Muscle of arm (tissue), 1 donor: ENCODE measurements at regions not wholly inside any gene's neighbourhood (a gene's known extent, or its start where the extent isn't known, plus 50 kb on each side); places are given as distances from the start of the nearest gene placed in this dataset.

ENCODE experiments used
- DNase-seq: peaks from one replicate; pipeline ENCODE4 v3.0.0-alpha.2; 2013

DNA sequence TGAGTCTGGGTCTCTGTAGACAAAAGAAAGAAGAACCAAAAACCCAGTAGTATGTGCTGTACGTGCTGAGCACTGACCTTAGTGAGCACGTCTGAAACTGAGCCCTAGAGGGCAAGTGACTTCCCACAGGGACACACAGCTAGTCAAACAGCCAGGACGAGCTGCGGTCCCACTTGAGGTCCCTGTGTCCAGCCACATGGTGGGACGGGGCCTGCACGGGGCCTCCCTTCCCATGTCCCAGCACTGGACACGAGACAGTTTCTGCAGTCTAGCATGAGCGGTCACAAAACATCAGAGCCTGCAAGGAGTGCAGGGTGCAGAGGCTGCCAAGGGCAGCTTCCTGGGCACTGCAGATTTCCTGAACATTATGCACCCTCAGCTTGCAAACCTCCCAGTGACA lies 121.6 kb downstream of the NCOR2 start:
- DNase-seq, result no peak

DNA sequence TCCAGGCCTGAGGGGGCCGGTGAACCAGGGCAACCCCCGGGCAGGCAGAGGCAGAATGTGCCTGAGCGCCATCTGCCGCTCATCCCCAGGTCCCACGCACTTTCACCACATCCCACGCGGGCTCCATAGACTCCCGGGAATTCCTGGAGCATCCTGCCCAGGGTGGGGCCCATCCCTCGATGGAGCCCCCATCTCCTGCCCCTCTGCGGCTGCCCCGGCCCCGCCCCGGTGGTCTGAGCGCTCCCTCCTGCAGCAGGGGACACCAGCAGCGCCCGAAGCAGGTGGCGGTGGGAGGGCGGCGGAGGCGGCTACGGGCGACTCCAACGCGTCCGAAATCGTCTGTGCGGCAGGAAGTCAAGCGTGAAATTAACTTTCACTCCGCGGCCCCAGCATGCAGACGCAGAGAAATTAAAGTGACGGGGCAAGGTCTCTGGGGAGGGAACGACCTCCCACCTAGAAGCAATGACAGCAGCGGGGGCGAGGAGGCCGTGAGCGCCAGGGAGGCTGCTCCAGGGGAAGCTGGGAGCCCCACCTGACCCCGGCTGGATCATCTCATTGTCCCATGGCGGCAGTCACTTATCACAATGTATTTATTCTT lies 122.2 kb downstream of the NCOR2 start:
- no peak for DNase-seq

DNA sequence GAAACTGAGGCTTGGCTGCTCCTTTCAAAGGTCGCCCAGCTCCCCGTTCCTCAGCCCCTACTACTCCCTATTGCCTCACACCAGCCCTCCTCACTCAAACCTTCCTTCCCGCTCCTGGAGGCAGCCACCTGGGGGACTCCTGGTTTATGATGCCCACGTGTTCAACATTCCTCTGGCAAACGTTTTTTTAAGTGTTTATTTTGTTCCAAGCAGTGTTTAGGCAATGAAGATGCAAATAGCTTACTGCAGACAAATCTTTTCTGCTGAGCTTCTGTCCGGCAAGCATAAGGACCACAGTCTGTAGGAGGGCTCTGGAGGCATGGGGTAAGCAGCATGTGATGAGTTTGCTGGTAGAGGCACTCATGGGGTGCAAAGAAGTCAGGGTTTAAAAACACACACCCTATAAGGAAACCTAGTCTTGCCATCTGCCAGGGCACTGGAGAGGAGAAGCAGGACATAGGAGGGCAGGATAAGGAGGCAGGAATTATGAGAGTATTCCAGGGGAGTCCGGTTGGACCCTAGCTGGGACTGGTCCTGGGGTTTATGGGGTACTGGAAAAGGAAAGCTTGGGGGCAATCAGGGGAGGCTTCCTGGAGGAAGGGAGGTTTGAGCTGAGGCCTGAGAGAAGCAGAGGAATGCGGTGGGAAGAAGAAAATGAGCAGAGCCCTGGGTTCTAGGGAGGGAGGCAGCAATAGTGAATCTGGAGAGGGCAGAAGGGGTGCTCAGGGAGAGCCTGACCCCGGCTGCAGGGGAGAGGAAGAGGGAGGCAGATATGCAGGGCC lies 123.3 kb downstream of the NCOR2 start:
- DNase-seq, result no peak

DNA sequence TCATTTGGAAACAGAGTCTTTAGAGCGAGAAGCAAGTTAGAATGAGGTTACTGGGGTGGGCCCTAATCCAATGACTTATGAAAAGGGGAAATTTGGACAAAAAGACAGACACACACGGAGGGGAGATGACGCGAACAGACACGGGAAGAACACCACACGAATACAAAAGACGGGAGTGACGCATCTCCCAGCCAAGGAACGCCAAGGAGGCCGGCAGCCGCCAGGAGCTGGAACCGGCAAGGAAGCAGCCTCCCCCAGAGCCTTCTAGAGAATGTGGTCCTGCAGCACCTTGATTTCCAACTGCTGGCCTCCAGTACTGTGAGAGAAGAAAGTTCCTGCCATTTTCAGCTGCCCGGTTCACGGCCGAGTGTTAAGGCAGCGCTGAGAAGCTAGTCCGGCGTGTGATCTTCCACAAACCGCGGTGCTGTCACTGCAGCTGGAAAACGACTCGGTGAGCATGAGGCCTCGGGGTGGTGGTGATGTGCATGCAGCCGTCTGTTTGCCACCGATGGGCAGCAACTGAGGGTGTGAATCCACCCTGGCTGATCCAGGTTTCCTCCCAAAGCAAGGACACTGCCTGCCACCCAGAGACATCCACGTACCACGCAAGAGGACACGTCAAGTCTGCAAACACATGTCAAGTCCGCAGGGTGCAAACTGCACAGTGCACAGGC lies 124.5 kb downstream of the NCOR2 start:
- no peak for DNase-seq

DNA sequence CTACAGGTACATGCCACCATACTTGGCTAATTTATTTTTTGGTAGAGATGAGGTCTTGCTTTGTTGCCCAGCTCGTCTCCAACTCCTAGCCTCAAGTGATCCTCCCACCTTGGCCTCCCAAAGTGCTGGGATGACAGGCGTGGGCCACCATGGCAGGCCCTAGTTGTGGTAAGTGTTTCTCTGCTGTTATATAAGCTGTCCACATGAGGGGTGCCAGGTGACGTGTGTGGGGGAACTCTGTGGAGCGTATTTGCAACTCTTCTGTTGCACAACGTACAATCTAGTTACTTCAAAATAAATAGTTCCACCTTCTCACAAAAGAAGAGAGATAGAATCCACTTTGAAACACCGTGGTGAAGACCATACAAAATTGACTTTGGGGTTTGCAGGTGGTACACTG lies 125.1 kb downstream of the NCOR2 start:
- no peak for DNase-seq

DNA sequence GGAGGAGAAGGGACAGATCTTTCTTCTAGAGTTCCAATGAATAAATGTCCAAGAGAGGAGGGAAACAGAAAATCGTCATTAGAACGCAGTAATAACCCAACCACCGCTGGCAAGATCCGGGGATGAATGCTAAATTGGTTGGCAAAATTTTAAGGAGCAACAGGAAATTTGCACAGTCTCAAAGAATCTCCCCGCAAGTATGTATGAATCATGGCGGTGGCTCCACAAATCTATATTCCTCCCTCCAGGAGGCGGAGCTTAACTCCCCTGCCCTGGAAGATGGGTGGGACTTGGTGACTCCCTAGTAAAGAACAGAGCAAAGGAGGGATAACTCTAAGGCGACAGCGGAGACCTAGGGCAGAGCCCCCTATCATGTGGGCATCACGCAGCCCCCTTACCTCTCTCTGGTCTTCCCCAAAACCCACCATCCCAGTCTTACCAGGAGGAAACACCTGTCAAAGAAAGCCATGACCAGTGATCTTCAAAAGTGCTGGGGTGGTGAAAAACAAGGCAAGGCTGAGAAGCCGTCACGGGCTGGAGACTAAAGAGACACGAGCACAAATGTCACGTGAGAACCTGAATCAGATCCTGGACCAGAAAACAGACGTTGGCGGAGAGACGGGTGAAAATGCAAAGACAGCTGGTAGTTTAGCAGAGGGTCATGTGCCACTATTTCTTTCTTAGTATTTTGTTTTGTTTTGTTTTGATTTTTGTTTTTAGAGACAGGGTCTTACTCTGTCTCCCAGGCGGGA lies 125.8 kb downstream of the NCOR2 start:
- DNase-seq, result no peak

DNA sequence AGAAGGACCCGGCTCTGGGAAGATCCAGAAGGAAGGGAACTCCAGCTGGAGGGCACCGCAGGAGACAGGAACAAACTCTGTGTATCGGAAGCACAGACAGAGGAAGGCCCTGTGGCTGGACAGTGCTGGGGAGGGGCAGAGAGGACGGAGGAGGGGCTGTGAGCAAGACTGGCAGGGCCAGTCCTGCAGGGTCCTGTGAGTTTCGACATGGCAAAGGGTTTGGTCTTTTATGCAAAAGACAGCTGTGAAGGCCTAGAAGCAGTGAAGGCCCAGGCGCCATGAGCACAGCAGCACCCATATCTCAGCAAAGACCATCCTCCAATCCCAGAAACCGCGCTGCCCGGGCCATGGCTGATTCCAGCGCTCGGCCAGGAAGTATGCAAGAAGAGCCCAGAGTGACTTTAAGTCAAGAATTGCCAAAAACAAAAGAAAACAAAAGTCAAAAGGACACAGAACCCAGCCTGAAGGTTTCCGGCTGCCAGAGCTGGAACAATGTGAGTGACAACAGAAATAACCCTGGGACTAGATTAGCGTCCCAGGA lies 126.5 kb downstream of the NCOR2 start:
- no peak for DNase-seq

DNA sequence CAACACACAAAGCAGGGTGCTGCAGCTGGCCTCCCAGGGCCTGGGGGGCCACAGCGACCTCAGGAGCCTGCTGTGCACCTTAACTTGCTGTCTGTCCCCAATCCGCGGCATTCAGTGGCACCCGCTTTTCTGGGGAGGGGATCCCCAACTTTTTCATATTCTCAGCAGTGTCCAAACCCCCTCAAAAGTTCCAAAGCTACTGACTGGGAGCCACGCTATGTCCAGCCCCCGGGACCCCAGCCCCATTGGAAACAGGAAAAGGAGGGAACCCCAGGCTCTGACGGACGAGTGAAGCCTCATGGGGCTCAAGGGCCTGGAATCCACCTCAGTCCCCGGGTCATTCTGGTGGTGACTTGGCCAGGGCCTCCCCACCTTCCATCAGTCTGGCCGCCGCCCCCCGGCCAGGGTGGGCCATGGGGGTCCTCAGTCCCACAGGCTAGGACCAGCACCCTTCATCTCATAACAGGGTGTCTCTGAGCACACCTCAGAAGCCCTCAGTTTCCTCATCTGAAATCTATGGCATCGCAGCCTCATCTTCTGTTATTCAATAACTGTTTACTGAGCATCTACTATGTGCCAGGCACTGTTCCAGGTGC lies 127.3 kb downstream of the NCOR2 start:
- DNase-seq, result no peak

DNA sequence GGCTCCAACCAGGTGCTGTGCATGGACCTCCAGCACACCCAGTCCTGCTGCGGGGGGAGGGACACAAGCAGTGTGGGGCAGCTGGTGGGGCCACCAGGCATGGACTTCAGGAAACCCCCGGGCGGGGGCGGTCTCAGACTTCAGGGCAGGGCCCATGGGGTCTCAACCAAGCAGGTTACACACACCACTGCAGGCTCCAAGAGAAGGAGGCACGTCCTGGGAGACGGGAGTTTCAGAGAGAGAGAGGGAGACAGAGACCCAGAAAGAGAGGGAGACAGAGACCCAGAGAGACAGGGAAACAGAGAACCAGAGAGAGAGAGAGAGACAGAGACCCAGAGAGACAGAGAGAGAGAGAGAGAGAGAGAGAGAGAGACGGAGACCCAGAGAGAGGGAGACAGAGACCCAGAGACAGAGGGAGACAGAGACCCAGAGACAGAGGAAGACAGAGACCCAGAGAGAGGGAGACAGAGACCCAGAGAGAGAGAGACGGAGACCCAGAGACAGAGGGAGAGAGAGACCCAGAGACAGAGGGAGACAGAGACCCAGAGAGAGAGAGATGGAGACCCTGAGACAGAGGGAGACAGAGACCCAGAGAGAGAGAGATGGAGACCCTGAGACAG lies 128.9 kb downstream of the NCOR2 start:
- no peak for DNase-seq

DNA sequence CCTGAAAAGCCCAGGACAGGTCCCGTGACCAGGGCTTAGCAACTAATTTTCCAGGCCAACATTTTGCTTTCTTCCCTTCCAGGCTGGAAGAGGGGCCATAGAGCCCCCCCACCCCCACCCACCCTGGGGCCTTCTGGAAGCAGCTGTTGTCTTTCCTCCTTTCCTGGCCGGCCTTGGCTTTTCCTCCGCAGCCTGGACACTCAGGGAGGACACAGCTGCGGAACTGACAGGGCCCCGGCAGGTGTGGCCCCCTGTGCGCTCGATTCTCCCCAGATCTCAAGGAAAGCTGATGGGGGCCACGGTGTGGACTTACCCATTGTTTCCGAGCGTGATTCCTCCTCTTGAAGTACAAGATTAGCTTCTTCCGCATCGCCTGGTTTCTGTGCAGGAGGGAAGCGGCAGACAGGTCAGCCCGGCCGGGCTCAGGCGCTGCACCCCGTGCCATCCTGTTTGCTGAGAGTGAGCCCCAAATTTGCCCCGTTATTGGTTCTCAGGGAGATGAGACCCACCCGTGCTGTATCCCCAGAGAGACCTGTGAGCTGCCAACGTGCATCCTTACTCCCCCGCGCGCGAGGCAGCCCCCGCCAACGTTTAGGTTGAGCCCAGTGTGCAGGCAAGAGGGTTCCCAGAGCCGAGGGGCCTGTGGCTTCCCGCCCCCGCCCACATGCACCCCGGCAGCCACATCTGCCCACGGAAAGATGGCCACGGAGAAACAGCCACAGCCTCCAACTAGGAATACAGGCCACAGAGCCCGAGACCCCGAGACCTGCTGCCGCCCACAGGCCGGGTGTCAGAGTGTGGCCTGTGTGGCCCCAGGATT lies 129.6 kb downstream of the NCOR2 start:
- DNase-seq, result peak; percentile 74

DNA sequence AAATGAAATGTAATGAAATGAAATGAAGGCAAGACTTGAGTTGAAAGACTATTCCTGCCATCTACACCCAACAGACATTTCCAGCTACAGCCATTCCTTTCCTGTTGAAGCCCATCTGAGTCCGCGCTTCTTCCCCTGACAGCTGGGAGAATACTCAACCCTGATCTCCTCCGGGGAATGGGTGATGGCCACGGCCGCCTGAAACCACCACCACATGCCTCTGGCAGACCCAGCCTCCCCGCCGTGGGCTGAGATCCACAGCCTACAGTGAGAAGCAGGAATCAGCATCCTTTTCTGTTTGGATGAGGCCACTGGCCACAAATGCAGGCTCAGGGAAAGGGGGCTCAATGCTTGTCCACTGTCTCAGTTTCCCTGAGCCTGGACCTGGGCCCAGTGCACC lies 130.3 kb downstream of the NCOR2 start:
- DNase-seq, result no peak

DNA sequence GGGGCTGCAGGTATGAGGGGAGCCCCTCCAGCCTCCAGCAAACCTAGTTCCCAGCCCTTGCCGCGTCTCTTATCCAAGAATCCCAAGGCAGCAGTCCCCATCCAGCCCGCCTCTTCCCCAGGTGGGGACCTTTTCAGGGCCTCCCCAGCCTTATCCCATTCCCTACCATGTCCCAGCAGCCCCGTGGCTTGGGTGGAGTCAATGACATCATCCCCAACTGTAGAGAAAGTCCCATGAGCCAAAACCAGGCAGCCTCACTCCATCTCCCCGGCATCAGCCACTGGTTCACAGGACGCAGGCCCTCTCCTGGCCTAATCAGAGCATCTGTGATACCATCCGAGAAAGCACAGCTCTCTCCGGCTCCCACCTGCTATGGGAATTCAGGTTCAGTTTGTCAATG lies 131.0 kb downstream of the NCOR2 start:
- no peak for DNase-seq

DNA sequence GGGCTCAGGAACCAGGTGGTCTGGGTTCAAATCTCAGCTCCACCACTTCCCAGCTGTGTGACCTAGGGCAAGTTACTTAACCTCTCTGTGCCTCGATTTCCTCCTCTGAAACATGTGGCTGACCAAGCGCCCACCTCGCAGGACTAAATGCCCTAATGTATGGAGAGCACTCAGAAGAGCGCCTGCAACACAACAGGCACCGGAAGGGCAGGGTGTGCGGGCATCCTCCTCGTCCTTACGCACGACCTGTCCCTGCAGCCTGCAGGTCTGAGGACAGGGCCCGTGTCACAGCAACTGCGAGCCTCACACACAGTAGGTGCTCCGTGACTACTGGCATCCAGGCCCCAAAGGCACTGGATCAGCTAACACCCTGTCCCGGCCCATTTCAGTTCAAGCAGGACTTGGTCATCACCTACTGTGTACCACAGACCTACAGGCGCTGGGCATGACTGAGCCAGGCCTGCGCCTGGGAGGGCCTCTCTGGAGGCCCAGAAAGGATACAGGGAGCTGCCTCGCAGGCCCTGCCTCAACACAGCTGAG lies 131.5 kb downstream of the NCOR2 start:
- DNase-seq, result no peak

DNA sequence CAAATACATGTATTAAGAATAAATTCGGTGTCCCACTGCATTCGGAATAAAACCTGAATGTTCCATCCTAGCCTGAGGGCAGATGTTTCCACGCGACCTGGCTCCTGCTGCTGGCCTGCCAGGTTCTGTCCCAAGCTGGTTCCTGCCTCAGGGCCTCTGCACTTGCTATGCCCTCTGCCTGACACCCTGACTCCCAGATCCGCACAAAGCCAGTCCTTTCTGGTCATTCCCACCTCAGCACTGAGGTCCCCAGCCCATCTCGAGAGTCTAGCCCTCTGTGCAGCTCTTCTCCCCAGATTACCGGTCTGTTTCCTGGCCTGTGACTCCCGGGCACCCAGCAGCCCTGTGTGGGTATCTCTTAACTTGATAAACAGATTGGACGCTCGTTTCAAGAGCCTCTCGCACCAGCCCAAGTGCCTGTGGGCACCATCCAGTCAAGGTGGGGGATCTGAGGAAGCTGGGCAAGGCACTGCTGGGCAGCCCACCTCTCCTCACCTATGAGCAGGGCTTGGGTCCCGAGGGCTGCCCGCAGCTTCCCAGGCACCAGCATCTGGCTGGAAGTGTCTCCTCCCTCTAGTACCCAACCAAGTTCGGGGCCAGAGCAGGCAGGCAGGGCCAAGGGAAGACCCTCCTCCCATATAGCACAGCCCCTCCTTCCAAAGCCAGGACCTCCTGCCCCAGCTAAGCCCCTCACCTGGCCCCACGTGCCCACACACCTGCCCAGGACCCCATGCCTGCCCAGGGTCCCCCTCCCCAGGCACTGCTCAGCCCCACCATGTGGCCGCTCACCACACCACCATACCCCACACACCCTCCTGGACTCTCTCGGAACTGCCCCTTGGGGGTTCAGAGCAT lies 132.2 kb downstream of the NCOR2 start:
- DNase-seq, result no peak

DNA sequence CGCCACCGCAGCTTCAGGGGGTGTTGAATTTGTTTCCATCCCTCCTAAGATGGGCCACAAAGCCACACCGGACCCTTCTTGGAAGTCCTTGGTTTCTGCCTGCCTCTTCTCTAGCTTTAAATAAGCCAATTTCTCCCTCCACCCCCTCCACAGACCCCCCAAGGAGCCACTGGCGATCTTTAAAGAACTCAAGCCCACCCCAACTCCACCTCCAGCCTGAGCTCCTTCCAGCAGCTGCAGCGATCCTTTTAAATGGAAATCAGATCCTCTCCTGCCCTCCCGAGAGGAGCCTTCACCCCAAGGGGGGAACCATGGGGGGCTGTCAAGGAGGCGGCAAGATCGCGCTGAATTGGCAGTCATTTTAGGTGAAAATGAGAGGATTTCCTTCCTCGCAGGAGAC lies 133.1 kb downstream of the NCOR2 start:
- no peak for DNase-seq

DNA sequence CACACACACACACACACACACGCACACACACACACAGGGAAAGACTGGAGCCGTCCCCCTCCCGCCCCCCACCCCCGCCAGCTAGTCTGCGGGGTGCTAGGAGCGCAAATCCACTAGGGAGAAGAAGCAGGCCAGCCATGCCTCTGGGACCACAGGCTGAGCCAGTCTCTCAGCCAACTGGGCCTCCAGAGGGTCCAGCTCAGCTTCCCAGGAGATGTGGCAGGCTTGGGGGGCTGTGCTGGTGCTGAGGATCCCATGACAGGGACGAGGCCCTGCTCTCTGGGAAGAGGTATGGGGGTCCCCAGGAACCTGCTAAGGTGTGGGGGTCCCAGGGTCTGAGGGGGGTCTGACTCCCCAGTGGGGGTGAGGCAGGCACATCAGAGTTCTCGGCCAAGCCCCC lies 133.5 kb downstream of the NCOR2 start:
- no peak for DNase-seq

DNA sequence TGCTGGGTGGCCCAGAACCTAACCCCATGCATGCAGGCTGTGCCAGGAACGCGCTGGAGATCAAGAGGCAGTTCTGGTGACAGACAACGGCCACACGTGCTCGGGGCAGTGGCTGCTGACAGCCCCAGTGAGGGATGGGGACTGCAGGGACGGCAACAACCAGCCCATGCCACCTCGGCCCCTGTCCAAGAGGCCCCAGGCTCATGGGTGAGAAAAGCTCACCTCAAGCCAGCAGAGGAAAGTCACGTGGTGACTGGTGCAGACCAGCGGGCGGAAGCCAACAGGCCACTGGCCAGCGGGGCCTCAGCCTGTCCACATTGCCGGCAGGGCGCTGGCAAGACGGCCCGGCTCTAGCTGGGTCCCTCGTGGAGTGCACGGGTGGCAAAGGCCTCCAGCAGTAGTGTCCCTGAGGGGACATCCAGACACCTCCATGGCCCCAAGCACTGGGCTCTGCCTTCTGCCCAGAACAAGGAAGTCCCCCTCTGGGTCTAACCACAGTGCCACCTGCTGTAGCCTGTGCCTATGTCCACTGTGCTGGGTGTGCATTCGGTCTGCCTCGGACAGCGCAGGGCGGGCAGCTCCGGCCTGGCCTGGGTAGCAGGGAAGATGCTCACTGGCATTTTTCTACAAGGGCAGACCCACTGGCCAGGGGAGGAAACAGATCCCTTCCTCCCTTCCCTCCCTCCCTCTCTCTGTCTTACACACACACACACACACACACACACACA lies 134.1 kb downstream of the NCOR2 start:
- DNase-seq, result no peak

DNA sequence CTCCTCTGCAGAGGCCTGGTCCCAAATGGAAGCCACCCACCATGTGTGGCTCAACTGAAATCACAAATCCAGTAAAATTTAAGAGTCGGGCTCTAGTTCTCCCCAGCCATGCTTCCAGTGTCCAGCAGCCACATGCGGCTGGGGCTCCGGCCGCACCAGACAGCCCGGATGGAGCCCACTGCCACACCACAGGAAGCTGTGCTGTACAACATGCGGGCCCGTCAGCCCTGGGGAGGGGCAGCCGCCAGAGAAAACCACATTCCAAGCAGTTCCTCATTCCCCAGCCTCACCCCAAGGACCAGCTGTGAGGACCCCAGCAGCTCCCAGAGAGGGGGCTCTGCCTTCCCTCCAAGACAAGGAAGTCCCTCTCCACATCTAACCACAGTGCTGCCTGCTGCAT lies 135.0 kb downstream of the NCOR2 start:
- DNase-seq, result no peak

DNA sequence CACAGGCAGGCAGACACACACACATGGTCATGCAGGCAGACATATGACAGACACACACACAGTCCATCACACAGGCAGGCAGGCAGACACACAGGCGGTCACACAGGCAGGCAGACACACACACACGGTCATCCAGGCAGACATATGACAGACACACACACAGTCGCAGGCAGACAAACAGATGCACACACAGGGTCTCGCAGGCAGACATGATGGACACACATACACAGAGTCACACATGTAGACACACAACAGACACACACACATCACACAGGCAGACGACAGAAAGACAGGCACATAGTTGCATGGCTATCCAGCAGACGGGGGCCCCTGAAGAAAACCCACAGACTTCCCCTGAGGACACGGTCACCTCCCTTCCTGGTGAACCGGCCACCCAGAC lies 135.4 kb downstream of the NCOR2 start:
- no peak for DNase-seq
